ENCODE measurements at regions not wholly inside any gene's neighbourhood (a gene's known extent, or its start where the extent isn't known, plus 50 kb on each side); places are given as distances from the start of the nearest gene placed in this dataset.
A peak's percentile ranks its signal among the peaks of the same experiment; 100 is the strongest.
"Not testable (repeated sequence)": the region's sequence is repeated elsewhere in the genome, so short reads cannot be mapped to it uniquely, and the experiment has no call there.

DNA sequence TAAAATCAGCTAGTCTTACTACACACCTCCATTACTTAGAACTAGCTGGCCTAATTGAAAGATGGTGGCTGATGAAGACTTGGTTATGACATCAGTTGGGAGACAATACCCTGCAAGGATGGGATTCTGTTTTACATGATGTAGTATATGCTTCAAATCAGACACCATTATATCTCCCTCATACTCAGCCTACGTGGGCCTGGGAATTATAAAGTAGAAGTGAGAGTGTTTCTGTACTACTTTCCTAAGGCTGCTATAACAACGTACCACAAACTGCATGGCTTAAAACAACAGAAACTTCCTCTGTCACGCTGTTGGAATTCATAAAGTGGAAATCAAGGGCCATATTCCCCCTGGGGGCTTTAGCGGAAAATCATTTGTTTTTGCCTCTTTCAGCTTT is 190.4 kb downstream of the PAH start:
- DNase-seq, result no peak

DNA sequence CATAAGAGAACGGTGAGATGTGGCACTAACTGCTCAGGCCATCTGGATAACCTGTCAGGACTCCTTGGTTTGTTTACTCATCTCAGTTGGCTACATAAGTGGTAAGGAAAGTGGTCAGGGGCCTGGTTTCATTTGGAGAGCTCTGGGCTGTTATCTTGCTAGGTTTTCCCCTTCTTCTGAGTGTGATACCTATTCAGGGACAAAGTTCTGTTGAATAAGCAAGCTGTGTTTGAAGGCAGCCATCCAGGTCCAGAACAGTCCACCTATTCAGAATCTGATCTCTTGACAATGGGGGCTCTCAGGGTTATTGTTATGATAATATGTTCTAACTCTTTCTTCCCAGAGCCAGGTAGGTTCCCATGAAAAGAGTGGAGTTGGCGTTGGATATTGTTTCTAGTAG is 194.9 kb downstream of the PAH start:
- no peak for DNase-seq

DNA sequence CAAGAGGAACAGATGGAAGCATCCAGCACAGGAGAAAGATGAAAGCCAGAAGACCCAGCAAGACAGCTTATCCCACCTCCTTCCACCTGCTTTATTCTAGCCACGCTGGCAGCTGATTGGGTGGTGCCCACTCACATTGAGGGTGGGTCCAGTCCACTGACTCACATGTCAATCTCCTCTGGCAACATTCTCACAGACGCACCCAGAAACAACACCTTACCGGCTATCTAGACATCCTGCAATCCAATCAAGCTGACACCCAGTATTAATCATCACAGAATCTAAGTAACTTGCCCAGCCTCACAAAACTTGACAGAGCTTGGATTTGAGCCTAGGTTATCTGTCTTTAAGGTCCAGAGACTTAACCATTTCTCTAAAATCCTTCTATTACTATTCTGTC is 208.9 kb downstream of the PAH start:
- DNase-seq, result no peak

DNA sequence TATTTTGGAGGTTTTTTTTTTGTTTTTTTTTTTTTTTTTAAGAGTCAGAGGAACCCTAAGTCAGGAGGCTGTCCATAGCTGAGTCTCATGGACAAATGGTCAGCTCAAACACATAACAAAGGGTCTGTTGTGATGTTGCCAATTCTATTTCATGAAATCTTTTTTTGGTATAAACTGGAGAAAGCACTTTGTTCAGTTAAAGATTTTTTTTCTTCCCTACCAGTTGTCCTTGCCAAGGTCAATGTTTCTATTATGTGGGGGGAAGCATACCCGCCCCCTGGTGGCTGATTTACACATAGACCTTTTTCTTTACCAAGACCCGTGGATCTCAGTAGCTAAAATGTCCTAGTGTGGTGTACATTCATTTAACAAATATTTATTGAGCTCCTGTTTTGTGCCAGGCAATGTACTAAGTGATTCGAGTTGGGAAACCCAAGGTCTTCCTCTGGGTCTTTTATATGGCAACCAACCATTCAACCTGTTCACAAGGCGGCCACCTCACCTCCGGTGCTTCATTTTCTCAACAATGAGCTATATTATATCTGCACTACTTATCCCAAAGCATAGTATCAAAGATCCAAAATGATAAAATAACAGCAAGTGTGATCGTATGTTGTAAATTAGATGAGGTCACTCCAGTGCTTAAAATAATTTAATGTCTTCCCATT is 214.5 kb downstream of the PAH start:
- peak; percentile 22 for DNase-seq

DNA sequence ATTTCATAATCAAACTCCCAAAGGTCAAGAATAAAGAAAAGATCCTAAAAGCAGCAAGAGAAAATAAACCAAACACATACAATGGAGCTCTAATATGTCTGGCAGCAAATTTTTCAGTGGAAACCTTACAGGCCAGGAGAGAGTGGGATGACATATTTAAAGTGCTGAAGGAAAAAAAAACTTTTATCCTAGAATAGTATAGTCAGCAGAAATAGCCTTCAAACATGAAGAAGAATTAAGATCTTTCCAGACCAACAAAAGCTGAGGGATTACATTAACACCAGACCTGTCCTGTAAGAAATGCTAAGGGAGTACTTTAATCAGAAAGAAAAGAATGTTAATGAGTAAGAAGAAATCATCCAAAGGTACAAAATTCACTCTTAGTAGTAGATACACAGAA is 215.7 kb upstream of the IGF1 start:
- DNase-seq, result no peak

DNA sequence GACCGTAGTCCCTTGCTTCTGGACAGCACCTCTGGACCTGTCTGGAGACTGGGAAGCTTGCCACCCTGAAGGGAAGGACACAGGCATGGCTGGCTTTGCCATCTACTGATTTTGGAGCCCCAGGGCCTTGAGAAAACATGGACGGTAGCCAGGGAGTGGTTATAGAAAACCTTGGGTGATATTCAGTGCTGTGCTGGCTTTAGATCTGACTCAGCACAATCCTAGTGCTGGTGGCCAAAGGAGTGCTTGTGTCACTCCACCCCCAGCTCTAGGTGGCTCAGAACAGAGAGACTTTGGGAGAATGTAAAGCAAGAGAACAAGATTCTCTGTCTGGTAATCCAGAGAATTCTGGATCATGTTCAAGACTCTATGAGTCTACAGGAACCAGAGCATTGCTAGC is 214.5 kb upstream of the IGF1 start:
- no peak for DNase-seq

DNA sequence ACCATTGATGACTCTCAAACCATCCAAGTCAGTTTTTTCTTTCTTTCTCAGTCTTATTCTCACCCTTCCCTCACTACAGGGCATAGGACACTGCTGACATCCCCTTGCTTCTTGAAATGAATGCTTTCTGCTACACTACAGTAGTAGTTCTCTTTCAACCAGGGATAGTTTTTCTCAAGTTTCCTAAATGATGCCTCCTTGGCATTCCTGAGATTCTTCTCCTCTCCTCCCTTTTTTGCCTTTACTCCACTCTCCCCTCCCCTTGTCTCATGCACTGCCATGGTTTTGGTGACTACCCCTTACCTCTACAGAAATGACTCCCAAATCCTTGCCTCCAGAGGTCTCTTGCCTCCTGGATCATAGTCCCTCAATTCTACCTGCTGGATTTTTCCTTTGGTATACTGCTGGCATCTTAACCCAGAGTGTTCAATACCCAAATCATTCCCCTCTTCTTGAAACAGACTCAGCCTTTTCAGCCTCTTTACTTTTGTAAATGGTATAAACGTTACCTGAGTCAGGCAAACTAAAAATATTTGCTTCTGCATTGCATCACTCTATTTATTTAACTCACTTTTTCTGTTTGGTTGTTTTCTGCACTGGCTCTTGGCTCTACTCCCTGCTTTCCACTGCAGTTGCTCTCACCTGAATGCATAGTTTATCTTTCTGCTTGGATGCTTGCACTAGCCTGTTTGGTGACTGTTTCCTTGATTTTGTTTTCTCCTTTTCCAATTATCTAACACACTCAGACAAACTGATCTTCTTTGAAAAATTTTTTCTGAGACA is 211.6 kb upstream of the IGF1 start:
- no peak for DNase-seq

DNA sequence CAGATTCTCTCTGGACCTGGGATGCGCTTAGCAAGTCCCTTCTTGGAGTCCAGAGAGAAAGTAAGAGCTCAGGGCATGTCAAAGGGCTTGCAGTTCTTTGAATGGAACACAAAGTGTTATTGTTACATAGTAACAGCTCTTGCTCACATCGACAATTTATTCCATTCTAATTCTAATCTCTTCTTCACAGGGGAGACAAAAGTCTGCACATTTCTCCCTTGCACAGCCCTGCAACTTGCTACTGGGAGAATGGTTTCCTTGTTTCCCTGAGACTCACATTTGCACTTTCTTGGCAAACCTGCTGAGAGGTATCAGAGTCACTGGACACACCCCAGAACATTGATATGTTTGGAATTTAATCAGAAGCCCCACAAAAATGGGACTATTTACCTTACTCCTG is 209.9 kb upstream of the IGF1 start:
- DNase-seq, result no peak

DNA sequence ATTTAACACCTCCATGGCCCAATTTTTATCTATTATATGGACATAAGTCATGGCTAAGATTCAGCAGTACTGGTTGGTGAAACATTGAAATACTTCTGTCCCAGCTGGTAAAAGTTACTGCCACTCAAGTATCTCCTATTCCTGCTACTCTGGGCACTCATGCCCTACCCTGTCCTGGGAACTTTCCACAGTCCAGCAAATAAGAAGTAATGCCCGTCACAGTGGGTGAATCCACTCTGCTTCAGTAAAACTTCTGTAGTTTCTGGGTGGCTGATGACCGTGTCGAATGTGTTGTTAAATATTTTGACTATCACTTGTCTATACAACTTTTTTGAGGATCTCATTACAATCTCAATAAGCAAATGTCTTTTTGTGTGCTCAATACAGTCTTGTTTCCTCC is 209.3 kb upstream of the IGF1 start:
- no peak for DNase-seq

DNA sequence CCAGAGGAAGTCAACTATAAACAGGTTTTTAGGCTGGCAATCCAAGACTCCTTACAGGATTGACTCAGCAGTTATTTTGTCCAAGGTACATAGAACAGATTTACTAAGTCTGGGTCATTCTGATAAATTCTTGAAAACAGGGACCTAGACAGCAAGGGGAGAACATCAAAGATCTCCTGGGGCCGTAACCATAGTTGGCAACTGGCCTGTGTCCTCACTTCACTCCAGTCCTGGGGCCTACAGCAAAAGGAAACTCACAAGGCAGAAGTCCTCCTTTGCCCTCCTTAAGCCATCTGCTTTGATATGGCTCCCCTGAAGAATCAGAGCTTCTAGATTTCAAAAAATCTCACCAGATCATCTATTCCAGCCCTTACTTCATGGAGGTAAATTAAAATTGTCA is 207.2 kb upstream of the IGF1 start:
- no peak for DNase-seq

DNA sequence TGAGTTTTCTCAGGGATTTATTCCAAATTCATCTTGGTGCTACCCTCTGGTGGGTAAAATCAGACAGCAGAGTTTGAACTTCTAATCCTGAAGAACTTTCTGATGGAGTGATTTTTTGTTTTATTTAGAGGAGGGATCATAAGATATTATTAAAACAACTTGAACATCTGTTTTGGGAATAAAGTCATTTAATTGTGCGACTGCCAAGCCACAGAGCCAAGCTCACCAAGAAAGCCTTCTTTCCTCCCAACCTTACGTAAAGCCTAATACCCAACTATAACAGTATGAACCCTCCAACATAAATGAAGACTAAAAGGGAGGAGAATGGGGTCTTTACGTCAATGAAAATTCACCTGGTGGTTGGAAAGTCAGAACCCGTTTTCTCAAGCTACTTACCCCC is 205.5 kb upstream of the IGF1 start:
- DNase-seq, result no peak

DNA sequence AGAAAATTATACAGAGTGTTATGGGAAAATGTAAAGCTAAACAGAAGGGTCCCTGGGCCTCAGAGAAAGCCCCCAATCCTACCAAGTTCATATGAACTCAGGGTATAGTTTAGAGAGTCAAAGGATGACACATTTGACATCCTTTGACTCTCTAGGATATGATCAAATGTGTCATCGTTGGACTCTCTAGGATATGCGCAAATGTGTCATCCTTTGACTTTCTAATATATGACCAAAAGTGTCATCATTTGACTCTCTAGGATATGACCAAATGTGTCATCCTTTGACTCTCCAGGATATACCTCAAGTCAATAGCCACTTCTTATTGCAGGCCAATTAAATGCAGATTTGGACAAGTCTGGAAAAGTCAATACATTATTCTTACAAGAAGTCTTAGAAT is 204.8 kb upstream of the IGF1 start:
- DNase-seq, result no peak

DNA sequence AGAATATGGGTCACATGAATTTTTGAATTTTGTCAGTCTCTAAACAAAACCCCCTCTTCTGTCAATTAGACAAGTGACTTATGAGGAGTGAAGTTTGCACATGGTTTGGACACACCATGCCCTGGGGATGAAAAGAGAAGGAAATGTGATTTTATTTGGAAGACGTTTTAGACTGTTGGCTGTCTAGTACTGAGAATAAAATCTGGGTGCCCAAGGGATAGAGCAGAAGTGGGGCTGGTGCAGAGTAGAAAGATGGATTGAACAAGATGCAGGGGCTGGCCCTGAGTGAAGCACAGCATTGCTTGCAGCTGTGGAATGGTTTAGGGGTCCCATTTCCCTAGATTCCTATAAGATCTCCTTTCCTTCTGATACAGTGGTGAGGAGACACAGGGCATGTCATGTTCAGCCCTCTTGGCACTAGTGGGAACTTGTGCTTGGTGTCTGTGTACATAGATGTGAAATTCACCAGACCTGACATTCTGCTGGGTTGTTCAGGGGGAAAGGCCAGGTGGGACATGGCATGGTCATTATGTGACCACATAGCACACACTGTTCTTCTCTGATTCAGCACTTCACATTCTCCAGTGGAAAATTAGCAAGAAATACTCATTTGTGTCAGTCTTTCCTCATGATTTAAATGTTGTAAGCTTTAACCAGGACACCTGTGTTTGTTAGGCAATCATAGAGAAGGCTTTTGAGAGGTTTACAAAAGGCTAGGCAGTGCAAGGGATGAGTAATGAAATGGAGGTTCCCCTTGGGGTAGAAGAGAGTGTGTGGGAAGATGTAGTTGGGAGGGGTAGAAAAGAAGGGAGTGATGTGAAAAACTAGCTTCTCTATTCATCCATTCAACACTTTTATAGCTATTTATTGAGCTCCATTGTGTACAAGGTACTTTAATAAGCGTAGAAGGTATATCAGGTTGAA is 202.3 kb upstream of the IGF1 start:
- no peak for DNase-seq

DNA sequence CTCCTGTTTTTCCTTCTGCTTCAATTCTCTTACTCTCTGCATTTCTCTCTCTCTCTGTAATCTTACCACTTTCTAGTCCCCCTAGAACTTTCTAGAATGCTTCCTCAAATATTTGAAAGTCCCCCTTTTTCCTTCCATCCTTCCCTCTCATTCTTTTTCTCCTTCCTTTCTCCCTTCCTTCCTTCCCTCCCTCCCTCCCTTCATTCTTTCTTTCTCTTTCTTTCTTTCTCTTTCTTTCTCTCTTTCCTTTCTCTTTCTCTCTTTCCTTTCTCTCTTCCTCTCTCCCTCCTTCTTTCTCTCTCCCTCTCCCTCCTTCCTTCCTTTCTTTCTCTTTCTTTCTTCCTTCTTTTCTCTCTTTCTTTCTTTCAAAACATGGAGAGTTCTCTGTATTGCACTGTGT is 201.4 kb upstream of the IGF1 start:
- no peak for DNase-seq

DNA sequence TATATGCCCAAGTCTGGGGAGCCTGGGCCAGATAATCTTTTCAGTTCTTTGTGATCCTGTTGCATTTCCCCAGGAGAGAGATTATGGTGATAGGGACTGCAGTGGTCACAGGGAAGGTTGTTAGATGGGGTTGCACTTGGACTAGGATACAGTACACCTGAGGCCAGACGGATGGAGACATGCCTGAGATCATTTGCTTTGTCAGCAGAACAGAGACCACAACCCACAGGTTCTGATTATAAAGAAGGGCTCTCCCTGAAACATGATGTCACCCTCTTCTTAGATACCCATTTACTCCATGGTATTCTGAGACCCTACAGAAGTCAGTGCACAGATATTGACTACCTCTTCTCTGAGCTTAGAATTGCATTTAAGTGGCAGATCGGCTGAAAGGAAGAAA is 200.9 kb upstream of the IGF1 start:
- no peak for DNase-seq

DNA sequence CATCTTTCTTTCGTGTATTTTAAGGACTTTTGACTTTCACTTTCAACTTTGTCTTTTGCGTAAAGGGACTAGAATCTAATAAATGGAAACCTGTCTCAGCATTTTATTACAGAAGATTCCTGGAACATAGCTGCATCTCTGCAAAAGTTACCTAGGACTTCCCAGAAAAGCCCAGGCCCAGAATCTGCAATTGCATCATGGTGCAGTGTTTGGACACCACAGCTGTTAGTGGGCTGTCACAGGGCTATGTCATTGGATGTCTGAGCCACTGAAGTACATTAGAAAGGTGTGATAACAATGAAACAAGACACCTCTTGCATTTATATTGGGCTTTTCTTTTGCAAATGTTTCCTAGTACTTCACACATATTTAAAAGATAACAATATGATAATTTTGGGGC is 199.9 kb upstream of the IGF1 start:
- no peak for DNase-seq

DNA sequence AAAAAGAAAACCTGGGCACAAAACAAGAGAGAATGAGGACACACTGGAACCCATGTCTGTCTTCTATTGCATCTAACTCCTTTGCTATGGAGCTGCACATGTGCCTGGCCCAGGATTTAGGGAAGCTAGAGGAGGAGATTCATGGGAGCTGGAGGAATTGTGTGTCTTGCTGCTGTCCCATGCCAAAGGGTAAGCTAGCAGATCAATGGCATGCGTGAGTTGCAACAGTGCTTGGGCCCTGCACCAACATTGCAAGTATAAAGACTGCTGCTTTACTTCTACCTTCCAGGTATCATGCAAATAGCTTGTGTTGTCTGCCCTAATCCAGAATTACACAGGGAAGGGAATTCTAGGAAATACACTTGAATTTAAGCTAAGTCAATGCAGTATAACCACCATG is 196.4 kb upstream of the IGF1 start:
- DNase-seq, result no peak

DNA sequence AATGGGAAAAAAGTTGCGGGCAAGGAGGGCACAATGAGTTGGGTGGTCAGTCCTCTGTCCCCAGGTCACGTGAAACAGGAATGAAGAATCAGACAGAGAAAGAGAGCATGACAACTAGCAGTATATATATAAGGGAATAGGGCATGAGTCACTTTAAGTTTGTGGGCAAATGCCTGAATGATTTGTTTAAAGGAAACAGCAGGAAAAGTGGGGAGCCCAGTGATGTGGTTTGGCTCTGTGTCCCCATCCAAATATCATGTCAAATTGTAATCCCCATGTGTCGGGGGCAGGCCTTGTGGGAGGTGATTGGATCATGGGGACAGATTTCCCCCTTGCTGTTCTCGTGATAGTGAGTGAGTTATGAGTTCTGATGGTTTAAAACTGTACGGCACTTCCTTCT is 195.3 kb upstream of the IGF1 start:
- DNase-seq, result no peak

DNA sequence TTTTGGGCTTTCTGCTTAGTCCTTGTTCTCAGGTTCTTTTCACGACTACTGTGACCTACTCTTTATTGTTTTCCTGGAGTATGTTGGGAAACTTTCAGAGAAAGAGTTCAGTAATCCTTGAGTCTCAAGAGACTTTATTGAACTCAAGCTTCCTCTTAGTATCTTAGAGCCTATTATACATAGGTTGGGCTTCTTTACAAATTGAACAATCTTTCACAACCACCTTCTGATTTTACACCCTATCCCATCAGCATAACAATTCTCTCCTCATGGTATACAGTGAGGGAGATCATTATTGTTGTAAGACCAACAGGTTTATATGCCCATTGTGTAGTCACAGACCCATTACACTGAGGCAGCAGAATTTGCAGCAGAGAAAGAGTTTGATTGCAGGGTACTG is 193.2 kb upstream of the IGF1 start:
- DNase-seq, result no peak

DNA sequence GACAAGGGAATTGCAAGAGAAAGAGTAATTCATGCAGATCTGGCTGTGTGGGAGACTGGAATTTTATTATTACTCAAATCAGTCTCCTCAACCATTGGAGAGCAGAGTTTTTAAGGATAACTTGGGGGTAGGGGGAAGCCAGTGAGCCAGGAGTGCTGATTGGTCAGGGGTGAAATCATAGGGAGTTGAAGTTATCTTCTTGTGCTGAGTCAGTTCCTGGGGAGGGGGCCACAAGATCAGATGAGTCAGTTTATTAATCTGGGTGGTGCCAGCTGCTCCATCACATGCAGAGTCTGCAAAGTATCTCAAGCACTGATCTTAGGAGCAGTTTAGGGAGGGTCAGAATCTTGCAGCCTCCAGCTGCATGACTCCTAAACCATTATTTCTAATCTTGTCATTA is 191.8 kb upstream of the IGF1 start:
- DNase-seq, result not testable (repeated sequence)

DNA sequence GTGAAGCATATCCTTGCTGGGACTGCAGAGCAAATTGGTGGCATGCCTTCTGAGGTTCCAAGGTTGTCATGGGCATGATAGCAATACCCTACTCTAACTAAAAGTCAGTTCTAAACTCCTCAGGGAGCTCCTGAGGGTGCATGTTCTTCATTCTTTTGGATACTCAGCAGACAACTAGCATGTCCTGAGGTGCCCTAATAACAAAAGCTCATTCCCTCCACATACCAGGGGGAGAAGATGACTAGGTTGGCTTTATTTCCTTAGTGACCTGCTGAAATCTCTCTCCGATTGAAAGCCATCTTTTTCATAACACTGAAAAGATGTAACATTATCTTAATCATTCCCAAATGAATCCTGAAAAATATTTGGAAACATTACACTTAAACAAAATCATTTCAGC is 188.7 kb upstream of the IGF1 start:
- no peak for DNase-seq

DNA sequence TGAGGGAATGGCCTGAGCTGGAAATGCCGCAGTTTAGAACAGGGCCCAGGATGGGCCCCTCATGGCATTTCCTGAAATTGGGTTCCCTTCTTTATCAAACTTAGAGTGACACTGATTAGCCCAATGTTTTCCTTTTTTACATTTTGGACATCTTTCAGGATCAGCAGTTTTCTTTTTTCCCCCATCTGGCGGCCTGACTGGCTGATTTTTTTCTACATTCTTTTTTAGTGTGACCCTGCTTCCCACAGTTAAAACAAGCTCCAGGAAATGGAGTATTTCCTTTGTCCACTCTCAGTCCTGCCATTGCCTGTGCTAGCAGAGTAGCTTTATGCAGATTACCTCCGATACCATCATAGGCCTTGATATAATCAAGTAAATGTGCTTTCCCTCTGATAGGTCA is 185.8 kb upstream of the IGF1 start:
- DNase-seq, result not testable (repeated sequence)

DNA sequence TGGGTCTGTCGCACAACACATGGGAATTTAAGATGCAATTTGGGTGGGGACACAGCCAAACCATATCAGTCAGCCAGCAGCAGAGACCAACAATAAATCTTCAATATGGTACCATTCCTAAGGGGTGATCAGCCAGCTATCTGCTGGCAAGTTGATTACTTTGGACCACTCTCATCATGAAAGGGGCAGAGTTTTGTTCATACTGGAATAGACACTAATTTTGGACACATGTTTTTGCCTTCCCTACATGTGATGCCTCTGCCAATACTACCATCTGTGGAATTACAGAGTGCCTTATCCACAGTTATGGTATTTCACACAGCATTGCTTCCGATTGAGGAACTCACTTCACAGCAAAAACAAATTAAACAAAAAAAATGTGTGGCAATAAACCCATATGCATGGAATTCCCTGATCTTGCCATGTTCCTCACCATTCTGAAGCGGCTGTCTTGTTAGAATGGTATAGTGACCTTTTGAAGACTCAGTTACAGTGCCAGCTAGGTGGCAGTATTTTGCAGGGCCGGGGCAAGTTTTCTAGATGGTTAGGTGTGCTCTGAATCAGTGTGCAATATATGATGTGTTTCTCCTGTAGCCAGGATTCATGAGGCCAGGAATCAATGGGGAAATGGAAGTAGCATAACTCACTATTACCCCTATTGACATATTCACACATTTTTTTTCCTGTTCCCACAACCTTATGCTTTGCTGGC is 179.0 kb upstream of the IGF1 start:
- DNase-seq, result no peak
